CD4-positive, alpha-beta T cell treated with Interleukin-10 for 1 hour (primary cell): ENCODE measurements at regions not wholly inside any gene's neighbourhood (a gene's known extent, or its start where the extent isn't known, plus 50 kb on each side); places are given as distances from the start of the nearest gene placed in this dataset.

Experiments used
- DNase-seq: peaks from one replicate; pipeline ENCODE4 v3.0.0-alpha.2; 2020

- DNase-seq = no peak
These were observed 340.9 kb downstream of the BUD13 start for GRCh38 chr11:116431842-116432241.

GRCh38 chr11:116428638-116428975 lies 344.2 kb downstream of the BUD13 start:
- no peak for DNase-seq

GRCh38 chr11:116427903-116428637 lies 344.7 kb downstream of the BUD13 start:
- no peak for DNase-seq

- DNase-seq = no peak
These were observed 345.4 kb downstream of the BUD13 start for GRCh38 chr11:116427337-116427902.

GRCh38 chr11:116426761-116427160 lies 346.0 kb downstream of the BUD13 start:
- DNase-seq = no peak

- no peak for DNase-seq
These were observed 348.0 kb downstream of the BUD13 start for GRCh38 chr11:116424615-116425261.

- DNase-seq = no peak
These were observed 349.7 kb downstream of the BUD13 start for GRCh38 chr11:116422956-116423600.

- no peak for DNase-seq
These were observed 350.2 kb downstream of the BUD13 start for GRCh38 chr11:116422556-116422955.

GRCh38 chr11:116421529-116422185 lies 351.1 kb downstream of the BUD13 start:
- DNase-seq = no peak

GRCh38 chr11:116420770-116421528 lies 351.8 kb downstream of the BUD13 start:
- DNase-seq = no peak

- no peak for DNase-seq
These were observed 352.8 kb downstream of the BUD13 start for GRCh38 chr11:116420030-116420429.

GRCh38 chr11:116418388-116419041 lies 354.3 kb downstream of the BUD13 start:
- DNase-seq = no peak

- no peak for DNase-seq
These were observed 355.9 kb downstream of the BUD13 start for GRCh38 chr11:116416852-116417251.

GRCh38 chr11:116415095-116415494 lies 357.7 kb downstream of the BUD13 start:
- DNase-seq = no peak

- no peak for DNase-seq
These were observed 358.4 kb downstream of the BUD13 start for GRCh38 chr11:116414357-116414880.

GRCh38 chr11:116413301-116414242 lies 359.2 kb downstream of the BUD13 start:
- DNase-seq = no peak

- DNase-seq = no peak
These were observed 360.5 kb downstream of the BUD13 start for GRCh38 chr11:116412118-116412889.

- DNase-seq = no peak
These were observed 363.5 kb downstream of the BUD13 start for GRCh38 chr11:116409238-116409637.

- DNase-seq = no peak
These were observed 366.7 kb downstream of the BUD13 start for GRCh38 chr11:116406042-116406441.

GRCh38 chr11:116404462-116404798 lies 368.4 kb downstream of the BUD13 start:
- no peak for DNase-seq
